ENCODE measurements at regions not wholly inside any gene's neighbourhood (a gene's known extent, or its start where the extent isn't known, plus 50 kb on each side); places are given as distances from the start of the nearest gene placed in this dataset.

GRCh38 chr2:211258646-211259335 lies 702.4 kb downstream of the CPS1 start (continued):
- TF ChIP-seq REST (IDR thresholded peaks at IDR 0.05) (no peak), HNF4A (conservative IDR thresholded peaks at IDR 0.05) (no peak), GABPA (IDR thresholded peaks at IDR 0.05 in 1 of 2, conservative IDR thresholded peaks at IDR 0.05 in 1 of 2) (no peak)

- Histone ChIP-seq H3K9me3 (ENCODE audit: control insufficient read depth in 4 of 4, low read length in 3 of 4) (no peaks in the 10 kb centered on the region), H3K4me1 (ENCODE audit: control insufficient read depth in 4 of 4, insufficient read depth in 4 of 4, low read length in 3 of 4) (no peaks in the 10 kb centered on the region), H3K27me3 (ENCODE audit: control insufficient read depth in 4 of 4, insufficient read depth in 4 of 4, low read length in 3 of 4) (no peaks in the 10 kb centered on the region), H3K27ac (ENCODE audit: low read depth in 1 of 2, low read length in 2 of 2) (no peak overlapping the region), H3K4me3 (ENCODE audit: low read depth in 1 of 3, low read length in 3 of 3) (no peak overlapping the region), H3K9ac (ENCODE audit: low read depth in 1 of 2, low read length in 2 of 2) (no peak overlapping the region), H3K36me3 (ENCODE audit: control insufficient read depth in 4 of 4, insufficient read depth in 3 of 4, low read depth in 1 of 4, low read length in 3 of 4) (no peaks in the 10 kb centered on the region)
- no peak for DNase-seq (ENCODE audit: low spot score)
- 66% methylated on average over 4 of the region's 4 CpGs for WGBS
- no peak for TF ChIP-seq HNF4A (conservative IDR thresholded peaks at IDR 0.05)
- no peak for TF ChIP-seq MAX (IDR thresholded peaks at IDR 0.05)
- no peak for TF ChIP-seq TAF1 (conservative IDR thresholded peaks at IDR 0.05)
- no peak for TF ChIP-seq RXRA (IDR thresholded peaks at IDR 0.05)
- TF ChIP-seq EGR1 (IDR thresholded peaks at IDR 0.05; ENCODE audit: low read depth in 2 of 2), result no peak
- TF ChIP-seq CTCF (IDR thresholded peaks at IDR 0.05; ENCODE audit: low read depth, low read length, missing input control), result no peak
- no peak for TF ChIP-seq NR2F2 (IDR thresholded peaks at IDR 0.05)
Measured at GRCh38 chr2:211259831-211260476, 703.6 kb downstream of the CPS1 start.

GRCh38 chr2:211270257-211270656 lies 713.9 kb downstream of the CPS1 start:
- Histone ChIP-seq H3K4me3 (ENCODE audit: low read depth in 1 of 3, low read length in 3 of 3) (no peak overlapping the region), H3K4me1 (ENCODE audit: control insufficient read depth in 4 of 4, insufficient read depth in 4 of 4, low read length in 3 of 4) (peaks cover 0 to 2% (median 0%) of the 10 kb centered on the region in 4 donors), H3K27me3 (ENCODE audit: control insufficient read depth in 4 of 4, insufficient read depth in 4 of 4, low read length in 3 of 4) (no peaks in the 10 kb centered on the region), H3K9me3 (ENCODE audit: control insufficient read depth in 4 of 4, low read length in 3 of 4) (no peaks in the 10 kb centered on the region), H3K9ac (ENCODE audit: low read depth in 1 of 2, low read length in 2 of 2) (no peak overlapping the region), H3K36me3 (ENCODE audit: control insufficient read depth in 4 of 4, insufficient read depth in 3 of 4, low read depth in 1 of 4, low read length in 3 of 4) (no peaks in the 10 kb centered on the region), H3K27ac (ENCODE audit: low read depth in 1 of 2, low read length in 2 of 2) (no peak overlapping the region)
- TF ChIP-seq YY1 (IDR thresholded peaks at IDR 0.05) (no peak), SP1 (IDR thresholded peaks at IDR 0.05) (no peak), HNF4A (conservative IDR thresholded peaks at IDR 0.05) (no peak), RXRA (IDR thresholded peaks at IDR 0.05) (no peak), ZBTB33 (IDR thresholded peaks at IDR 0.05) (no peak), RAD21 (IDR thresholded peaks at IDR 0.05) (no peak), JUND (IDR thresholded peaks at IDR 0.05) (no peak), GABPA (IDR thresholded peaks at IDR 0.05 in 1 of 2, conservative IDR thresholded peaks at IDR 0.05 in 1 of 2) (no peak), EGR1 (IDR thresholded peaks at IDR 0.05; ENCODE audit: low read depth in 2 of 2) (no peak), REST (IDR thresholded peaks at IDR 0.05) (no peak), HNF4G (IDR thresholded peaks at IDR 0.05) (no peak), NR2F2 (IDR thresholded peaks at IDR 0.05) (no peak), ATF3 (IDR thresholded peaks at IDR 0.05) (no peak)
- no peak for DNase-seq (ENCODE audit: low spot score)
- WGBS, result 37% methylated on average over 1 of the region's 1 CpG

Data from liver (tissue), 8 donors.